ENCODE measurements at regions not wholly inside any gene's neighbourhood (a gene's known extent, or its start where the extent isn't known, plus 50 kb on each side); places are given as distances from the start of the nearest gene placed in this dataset.

DNA sequence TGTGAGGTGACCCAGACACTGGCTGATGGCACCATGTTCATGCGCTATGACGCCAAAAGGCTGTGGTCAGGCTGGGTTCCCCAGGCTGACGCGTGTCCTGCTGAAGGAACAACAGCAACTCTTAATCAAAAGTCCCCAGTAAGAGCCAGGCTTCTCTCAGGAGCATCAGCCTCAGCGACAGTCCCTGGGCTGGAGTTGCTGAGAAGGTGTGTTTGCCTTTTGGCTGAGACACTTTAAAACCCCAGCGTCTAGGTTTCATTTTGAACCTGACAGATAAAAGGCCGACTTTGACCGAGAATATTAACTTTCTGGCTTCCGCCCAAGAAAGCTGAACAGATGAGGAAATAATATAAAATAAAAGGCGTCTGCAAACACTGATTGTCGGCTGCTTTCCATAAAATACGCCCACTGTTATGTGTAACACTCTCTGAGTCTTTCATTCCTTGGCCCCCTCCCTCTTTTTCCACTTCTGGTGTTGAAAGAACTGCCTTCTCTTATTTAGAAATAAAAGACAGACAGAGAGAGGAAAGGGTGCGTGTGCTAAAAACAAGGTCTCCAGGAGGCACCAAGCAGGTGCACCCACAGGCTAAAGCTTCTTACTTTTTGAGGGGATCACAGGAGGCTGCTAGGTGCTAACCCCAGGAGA is 373.6 kb downstream of the MID1IP1 start:
- intact Hi-C loops (cut with micrococcal nuclease) = no loop called here
- no peaks in the 10 kb centered on the region for H3F3A ChIP-seq (ENCODE audit: low read length, unreplicated experiment)
- H3K36me3 ChIP-seq (ENCODE audit: low read depth, low read length) = no peaks in the 10 kb centered on the region
- POLR2A ChIA-PET (ENCODE audit: unreplicated experiment) = no interaction called here
- H3K79me2 ChIP-seq (ENCODE audit: low read length) = no peaks in the 10 kb centered on the region
- BruUV-seq (replicated peaks) = no TSS peak
- peaks cover 7% of the 10 kb centered on the region for H3K4me1 ChIP-seq (ENCODE audit: insufficient read depth, low read length)
- CTCF ChIA-PET = no interaction called here
- peak overlapping the region; percentile 70 for H3K4me2 ChIP-seq (ENCODE audit: low read length)
- DNase-seq (peak; percentile 4), ATAC-seq (no peak)
- no peaks in the 10 kb centered on the region for H3K27me3 ChIP-seq (ENCODE audit: low read length)
- no peak overlapping the region for H3K27ac ChIP-seq (ENCODE audit: low read length)
- no peaks in the 10 kb centered on the region for H3K9me3 ChIP-seq (ENCODE audit: low read length)
- no peaks in the 10 kb centered on the region for H4K20me1 ChIP-seq (ENCODE audit: low read length)
- H3K4me3 ChIP-seq (ENCODE audit: low read length) = peak overlapping the region; percentile 54
- peak overlapping the region; percentile 38 for H2AFZ ChIP-seq (ENCODE audit: low read length)
- H3K9ac ChIP-seq (ENCODE audit: low read length) = no peak overlapping the region
- H3K9me2 ChIP-seq (replicated peaks; ENCODE audit: low read length) = no peaks in the 10 kb centered on the region
- no peak for TF ChIP-seq EZH2phosphoT487 (IDR thresholded peaks at IDR 0.05; ENCODE audit: borderline replicate concordance, low read length)
- TF ChIP-seq, protein P1, sequence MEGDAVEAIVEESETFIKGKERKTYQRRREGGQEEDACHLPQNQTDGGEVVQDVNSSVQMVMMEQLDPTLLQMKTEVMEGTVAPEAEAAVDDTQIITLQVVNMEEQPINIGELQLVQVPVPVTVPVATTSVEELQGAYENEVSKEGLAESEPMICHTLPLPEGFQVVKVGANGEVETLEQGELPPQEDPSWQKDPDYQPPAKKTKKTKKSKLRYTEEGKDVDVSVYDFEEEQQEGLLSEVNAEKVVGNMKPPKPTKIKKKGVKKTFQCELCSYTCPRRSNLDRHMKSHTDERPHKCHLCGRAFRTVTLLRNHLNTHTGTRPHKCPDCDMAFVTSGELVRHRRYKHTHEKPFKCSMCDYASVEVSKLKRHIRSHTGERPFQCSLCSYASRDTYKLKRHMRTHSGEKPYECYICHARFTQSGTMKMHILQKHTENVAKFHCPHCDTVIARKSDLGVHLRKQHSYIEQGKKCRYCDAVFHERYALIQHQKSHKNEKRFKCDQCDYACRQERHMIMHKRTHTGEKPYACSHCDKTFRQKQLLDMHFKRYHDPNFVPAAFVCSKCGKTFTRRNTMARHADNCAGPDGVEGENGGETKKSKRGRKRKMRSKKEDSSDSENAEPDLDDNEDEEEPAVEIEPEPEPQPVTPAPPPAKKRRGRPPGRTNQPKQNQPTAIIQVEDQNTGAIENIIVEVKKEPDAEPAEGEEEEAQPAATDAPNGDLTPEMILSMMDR (conservative IDR thresholded peaks at IDR 0.05; ENCODE audit: low read depth, low read length) = no peak
- TF ChIP-seq EZH2 (IDR thresholded peaks at IDR 0.05; ENCODE audit: low read length, unreplicated experiment) = no peak

DNA sequence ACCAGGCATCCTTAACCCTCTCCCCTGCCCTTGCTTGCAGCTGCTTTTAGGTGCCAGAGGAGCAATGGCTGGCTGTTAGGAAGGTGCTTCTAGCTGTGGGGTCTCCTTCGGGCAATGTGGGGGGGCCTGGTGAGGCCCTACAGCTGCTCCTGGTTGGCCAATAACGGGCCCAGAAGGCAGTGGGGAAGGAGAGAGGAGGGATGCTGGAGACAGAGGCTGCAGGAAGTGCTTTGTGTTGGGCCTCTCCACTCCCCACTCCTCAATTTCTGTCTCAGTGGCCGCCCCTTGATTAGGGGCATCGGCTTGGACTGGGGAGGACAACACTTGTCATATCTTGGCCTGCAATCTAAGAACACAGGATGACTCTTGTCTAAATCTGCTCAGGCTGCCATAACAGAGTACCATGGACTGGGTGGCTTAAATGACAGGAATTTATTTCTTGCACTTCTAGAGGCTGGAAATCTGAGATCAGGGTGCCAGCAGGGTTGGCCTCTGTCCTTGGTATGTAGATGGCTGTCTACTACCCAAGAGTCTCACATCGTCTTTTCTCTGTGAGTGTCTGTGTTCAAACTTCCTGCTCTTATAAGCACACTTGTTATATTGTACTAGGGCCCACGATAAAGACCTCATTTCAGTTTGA is 374.3 kb downstream of the MID1IP1 start:
- Histone ChIP-seq H3K4me1 (ENCODE audit: insufficient read depth, low read length) (peaks cover 7% of the 10 kb centered on the region), H2AFZ (ENCODE audit: low read length) (no peak overlapping the region), H3F3A (ENCODE audit: low read length, unreplicated experiment) (no peaks in the 10 kb centered on the region), H4K20me1 (ENCODE audit: low read length) (no peaks in the 10 kb centered on the region), H3K9me3 (ENCODE audit: low read length) (no peaks in the 10 kb centered on the region), H3K4me2 (ENCODE audit: low read length) (no peak overlapping the region), H3K79me2 (ENCODE audit: low read length) (no peaks in the 10 kb centered on the region), H3K36me3 (ENCODE audit: low read depth, low read length) (no peaks in the 10 kb centered on the region), H3K27me3 (ENCODE audit: low read length) (no peaks in the 10 kb centered on the region), H3K4me3 (ENCODE audit: low read length) (no peak overlapping the region), H3K9me2 (replicated peaks; ENCODE audit: low read length) (no peaks in the 10 kb centered on the region), H3K27ac (ENCODE audit: low read length) (no peak overlapping the region), H3K9ac (ENCODE audit: low read length) (no peak overlapping the region)
- no peak for DNase-seq
- CTCF ChIA-PET = no interaction called here
- BruUV-seq (replicated peaks) = no TSS peak
- POLR2A ChIA-PET (ENCODE audit: unreplicated experiment) = no interaction called here
- TF ChIP-seq EZH2phosphoT487 (IDR thresholded peaks at IDR 0.05; ENCODE audit: borderline replicate concordance, low read length) (no peak), EZH2 (IDR thresholded peaks at IDR 0.05; ENCODE audit: low read length, unreplicated experiment) (no peak)
- TF ChIP-seq, protein P1 (conservative IDR thresholded peaks at IDR 0.05; ENCODE audit: low read depth, low read length) = no peak
- ATAC-seq = no peak
- intact Hi-C loops (cut with micrococcal nuclease) = no loop called here

DNA sequence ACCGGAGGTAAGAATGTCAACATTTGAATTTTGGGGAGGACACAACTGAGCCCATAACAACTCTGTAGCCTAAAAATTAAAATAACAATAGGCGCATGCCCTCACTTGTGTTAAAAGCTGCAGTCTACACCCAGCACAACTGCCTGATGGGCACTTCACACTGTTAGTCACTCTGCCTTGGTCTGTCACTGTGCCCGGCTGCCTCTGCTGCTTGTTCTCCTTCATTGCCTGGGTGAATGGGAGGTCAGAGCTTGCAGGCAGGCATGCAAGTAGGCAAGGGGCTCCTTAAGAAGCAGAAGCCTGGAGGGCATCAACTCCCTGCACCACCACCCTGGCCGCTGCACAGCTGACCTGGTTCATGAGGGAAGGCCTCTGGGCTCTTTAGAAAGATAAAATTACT is 374.8 kb downstream of the MID1IP1 start:
- Histone ChIP-seq H3K9me3 (ENCODE audit: low read length) (no peaks in the 10 kb centered on the region), H3K27me3 (ENCODE audit: low read length) (no peaks in the 10 kb centered on the region), H3F3A (ENCODE audit: low read length, unreplicated experiment) (no peaks in the 10 kb centered on the region), H3K79me2 (ENCODE audit: low read length) (no peaks in the 10 kb centered on the region), H3K4me1 (ENCODE audit: insufficient read depth, low read length) (peaks cover 7% of the 10 kb centered on the region), H4K20me1 (ENCODE audit: low read length) (no peaks in the 10 kb centered on the region), H3K4me2 (ENCODE audit: low read length) (no peak overlapping the region), H2AFZ (ENCODE audit: low read length) (no peak overlapping the region), H3K36me3 (ENCODE audit: low read depth, low read length) (no peaks in the 10 kb centered on the region), H3K4me3 (ENCODE audit: low read length) (no peak overlapping the region), H3K9me2 (replicated peaks; ENCODE audit: low read length) (no peaks in the 10 kb centered on the region), H3K9ac (ENCODE audit: low read length) (no peak overlapping the region), H3K27ac (ENCODE audit: low read length) (no peak overlapping the region)
- ATAC-seq (no peak), DNase-seq (no peak)
- intact Hi-C loops (cut with micrococcal nuclease) = no loop called here
- ChIA-PET POLR2A (ENCODE audit: unreplicated experiment) (no interaction called here), CTCF (no interaction called here)
- TF ChIP-seq EZH2phosphoT487 (IDR thresholded peaks at IDR 0.05; ENCODE audit: borderline replicate concordance, low read length) (no peak), EZH2 (IDR thresholded peaks at IDR 0.05; ENCODE audit: low read length, unreplicated experiment) (no peak)
- TF ChIP-seq, protein P1 (conservative IDR thresholded peaks at IDR 0.05; ENCODE audit: low read depth, low read length) = no peak
- no TSS peak for BruUV-seq (replicated peaks)
